CD14-positive monocyte (primary cell): ENCODE measurements at regions not wholly inside any gene's neighbourhood (a gene's known extent, or its start where the extent isn't known, plus 50 kb on each side); places are given as distances from the start of the nearest gene placed in this dataset.

Experiments used
- DNase-seq, 3 donors: peaks; one replicate each; pipeline ENCODE4 v3.0.0-alpha.2; 2011 to 2022
- H2AFZ ChIP-seq: 2 replicates; pipeline ENCODE4 v1.6.0; 2012; ENCODE audit warnings: mild to moderate bottlenecking, low read depth, low read length, inconsistent platforms; ENCODE audit not compliant: insufficient read depth, poor library complexity, severe bottlenecking
- H3K27ac ChIP-seq, 2 donors: 1 replicate in 1 of 2; 2 replicates in 1 of 2; pipeline ENCODE4 v1.5.1; 2012 to 2013; ENCODE audit warnings: low read length in 2 of 2, control low read depth in 1 of 2, inconsistent platforms in 1 of 2, low read depth in 1 of 2, mild to moderate bottlenecking in 1 of 2
- H3K27me3 ChIP-seq, 2 donors: one replicate each; pipeline versions ENCODE4 v1.6.0 to v1.6.1; 2011 to 2013; ENCODE audit warnings: low read length in 2 of 2; ENCODE audit not compliant: control insufficient read depth in 2 of 2, insufficient read depth in 2 of 2
- H3K36me3 ChIP-seq, 2 donors: replicated peaks in 1 of 2; 1 replicate in 1 of 2; 2 replicates in 1 of 2; pipeline versions ENCODE4 v1.5.1 to v1.6.1; 2012 to 2013; ENCODE audit warnings: low read length in 2 of 2, control low read depth in 1 of 2, inconsistent platforms in 1 of 2, mild to moderate bottlenecking in 1 of 2; ENCODE audit not compliant: insufficient read depth in 2 of 2, control insufficient read depth in 1 of 2
- H3K4me1 ChIP-seq, 2 donors: 1 replicate in 1 of 2; 2 replicates in 1 of 2; pipeline versions ENCODE4 v1.5.1 to v1.6.1; 2012 to 2013; ENCODE audit warnings: low read length in 2 of 2, control low read depth in 1 of 2, inconsistent platforms in 1 of 2, mild to moderate bottlenecking in 1 of 2, moderate library complexity in 1 of 2; ENCODE audit not compliant: insufficient read depth in 2 of 2, control insufficient read depth in 1 of 2
- H3K4me2 ChIP-seq: replicated peaks from 2 replicates; pipeline ENCODE3; 2012; ENCODE audit warnings: low read length, moderate library complexity, mild to moderate bottlenecking; ENCODE audit not compliant: poor library complexity, severe bottlenecking; ENCODE audit errors: extremely low read depth
- H3K4me3 ChIP-seq, 3 experiments: fragments of 200-600 bp in 1 of 3; sonication (generic) in 1 of 3; replicated peaks in 1 of 3; 1 replicate in 2 of 3; 2 replicates in 1 of 3; pipeline ENCODE4 v1.5.1; 2011 to 2013; ENCODE audit warnings: low read length in 3 of 3, mild to moderate bottlenecking in 3 of 3, control low read depth in 2 of 3, low read depth in 2 of 3, inconsistent platforms in 1 of 3, moderate library complexity in 1 of 3
- H3K79me2 ChIP-seq: 2 replicates; pipeline ENCODE4 v1.6.0; 2012; ENCODE audit warnings: mild to moderate bottlenecking, control low read depth, inconsistent platforms, low read length, moderate library complexity; ENCODE audit not compliant: insufficient read depth
- H3K9ac ChIP-seq: 2 replicates; pipeline ENCODE4 v1.6.0; 2017; ENCODE audit warnings: low read length, mild to moderate bottlenecking; ENCODE audit not compliant: insufficient read depth, poor library complexity, severe bottlenecking
- H3K9me3 ChIP-seq, 2 donors: replicated peaks in 1 of 2; 1 replicate in 1 of 2; 2 replicates in 1 of 2; pipeline versions ENCODE4 v1.5.1 to v1.6.1; 2012 to 2013; ENCODE audit warnings: low read length in 2 of 2, control low read depth in 1 of 2; ENCODE audit not compliant: control insufficient read depth in 1 of 2, insufficient read depth in 1 of 2
- H4K20me1 ChIP-seq: 2 replicates; pipeline ENCODE4 v1.6.0; 2012; ENCODE audit warnings: mild to moderate bottlenecking, low read length, control low read depth, moderate library complexity; ENCODE audit not compliant: insufficient read depth
- H3K27ac Mint-ChIP-seq, 7 donors: one replicate each; pipeline ENCODE4 v1.8.0; 2020; ENCODE audit warnings: mild to moderate bottlenecking in 7 of 7, mixed read lengths in 7 of 7, moderate library complexity in 6 of 7, inconsistent platforms in 2 of 7
- H3K27me3 Mint-ChIP-seq, 3 donors: one replicate each; pipeline ENCODE4 v1.8.0; 2021 to 2022; ENCODE audit warnings: low read depth in 3 of 3, mild to moderate bottlenecking in 3 of 3, mixed read lengths in 3 of 3, moderate library complexity in 3 of 3, inconsistent platforms in 1 of 3
- H3K36me3 Mint-ChIP-seq, 2 donors: one replicate each; pipeline ENCODE4 v1.8.0; 2020; ENCODE audit warnings: mixed read lengths in 2 of 2, inconsistent platforms in 1 of 2, mild to moderate bottlenecking in 1 of 2
- H3K4me1 Mint-ChIP-seq: one replicate; pipeline ENCODE4 v1.8.0; 2020; ENCODE audit warnings: mild to moderate bottlenecking, mixed read lengths
- H3K4me3 Mint-ChIP-seq, 2 donors: one replicate each; pipeline ENCODE4 v1.8.0; 2020; ENCODE audit warnings: mild to moderate bottlenecking in 2 of 2, mixed read lengths in 2 of 2, moderate library complexity in 1 of 2
- H3K9me3 Mint-ChIP-seq, 7 donors: one replicate each; pipeline ENCODE4 v1.8.0; 2020 to 2022; ENCODE audit warnings: mixed read lengths in 7 of 7, mild to moderate bottlenecking in 6 of 7, moderate library complexity in 6 of 7, inconsistent platforms in 2 of 7
- CTCF ChIP-seq: fragments of 200-600 bp; IDR thresholded peaks from one replicate; pipeline ENCODE4 v1.8.0; 2022; ENCODE audit warnings: antibody characterized with exemption, mild to moderate bottlenecking
- WGBS: methylation state at CpG from one replicate; pipeline ENCODE4 v1.1.5; 2013; ENCODE audit warnings: missing lambda C conversion rate; ENCODE audit not compliant: insufficient coverage; 5-methylcytosine and 5-hydroxymethylcytosine counted together
- intact Hi-C, 2 donors: fragments of 100-400 bp; cut with micrococcal nuclease; formaldehyde crosslinking; loops; one replicate each; pipeline versions ENCODE4 v1.15.0 to v1.15.1; 2023

- Histone ChIP-seq H2AFZ (no peak overlapping the region), H3K27me3 (no peaks in the 10 kb centered on the region), H3K4me1 (no peaks in the 10 kb centered on the region), H3K4me3 (no peak overlapping the region), H3K79me2 (no peaks in the 10 kb centered on the region), H3K4me2 (no peak overlapping the region), H3K36me3 (no peaks in the 10 kb centered on the region), H4K20me1 (no peaks in the 10 kb centered on the region), H3K9ac (no peak overlapping the region), H3K27ac (no peak overlapping the region), H3K9me3 (no peaks in the 10 kb centered on the region)
- intact Hi-C loops, result no loop called here
- WGBS, result 84% methylated on average over 10 of the region's 13 CpGs
- H3K9me3 Mint-ChIP-seq, result no peaks in the 10 kb centered on the region
- H3K27me3 Mint-ChIP-seq, result peaks cover 5 to 17% (median 5%) of the 10 kb centered on the region in 3 donors
- DNase-seq, result no peak
- no peak overlapping the region for H3K4me3 Mint-ChIP-seq
- no peaks in the 10 kb centered on the region for H3K36me3 Mint-ChIP-seq
- H3K27ac Mint-ChIP-seq, result no peak overlapping the region
- peaks cover 5% of the 10 kb centered on the region for H3K4me1 Mint-ChIP-seq
- no peak for TF ChIP-seq CTCF
These were observed 233.3 kb downstream of the CTTN start for GRCh38 chr11:70631624-70632047.

GRCh38 chr11:70633610-70634009 lies 235.3 kb downstream of the CTTN start:
- no peak overlapping the region for H3K27ac Mint-ChIP-seq
- Histone ChIP-seq H3K36me3 (no peaks in the 10 kb centered on the region), H3K4me2 (no peak overlapping the region), H3K27me3 (no peaks in the 10 kb centered on the region), H3K9ac (no peak overlapping the region), H3K79me2 (no peaks in the 10 kb centered on the region), H3K4me1 (no peaks in the 10 kb centered on the region), H3K4me3 (no peak overlapping the region), H3K27ac (no peak overlapping the region), H3K9me3 (no peaks in the 10 kb centered on the region), H4K20me1 (no peaks in the 10 kb centered on the region), H2AFZ (no peak overlapping the region)
- no peaks in the 10 kb centered on the region for H3K9me3 Mint-ChIP-seq
- intact Hi-C loops, result no loop called here
- no peaks in the 10 kb centered on the region for H3K36me3 Mint-ChIP-seq
- H3K27me3 Mint-ChIP-seq, result peaks cover 2 to 13% (median 3%) of the 10 kb centered on the region in 3 donors
- no peak for DNase-seq
- no peak for TF ChIP-seq CTCF
- H3K4me3 Mint-ChIP-seq, result no peak overlapping the region
- 94% methylated on average over 2 of the region's 7 CpGs for WGBS
- H3K4me1 Mint-ChIP-seq, result peaks cover 5% of the 10 kb centered on the region
